OCI-LY7 (cell line): ENCODE measurements at regions not wholly inside any gene's neighbourhood (a gene's known extent, or its start where the extent isn't known, plus 50 kb on each side); places are given as distances from the start of the nearest gene placed in this dataset.

Experiments
- BruUV-seq: library from RNA; stranded (reverse); fragments of 400-500 nt; replicated peaks from 2 replicates; lab custom pipeline; 2021; lab: Mats Ljungman, UMichigan
- CTCF ChIA-PET: fragments of 300-600 bp; sonication (Branson Sonifier 250); formaldehyde crosslinking; loops from one replicate; lab custom pipeline; 2022; ENCODE audit warnings: antibody characterized with exemption; ENCODE audit not compliant: unreplicated experiment; lab: Charles Lee
- POLR2A ChIA-PET: fragments of 300-600 bp; sonication (Branson Sonifier 250); formaldehyde crosslinking; loops from one replicate; lab custom pipeline; 2022; ENCODE audit warnings: antibody characterized with exemption; lab: Charles Lee
- DNase-seq: peaks from one replicate; pipeline ENCODE4 v3.0.0-alpha.2; 2015; ENCODE audit warnings: low spot score
- H2AFZ ChIP-seq: fragments of 200-600 bp; sonication (generic), shearing (Covaris generic); 2 replicates; pipeline ENCODE4 v1.6.1; 2014; ENCODE audit warnings: mild to moderate bottlenecking, antibody characterized with exemption, low read length, moderate library complexity
- H3K27ac ChIP-seq: fragments of 200-600 bp; sonication (generic); 2 replicates; pipeline ENCODE4 v1.5.1; 2014; ENCODE audit warnings: mixed run types, low read depth, mild to moderate bottlenecking, moderate library complexity, low read length, inconsistent platforms; ENCODE audit not compliant: poor library complexity, severe bottlenecking
- H3K36me3 ChIP-seq: fragments of 200-600 bp; sonication (generic); 2 replicates; pipeline ENCODE4 v1.6.1; 2014; ENCODE audit warnings: mild to moderate bottlenecking, antibody characterized with exemption, low read length, moderate library complexity, mixed read lengths; ENCODE audit not compliant: insufficient read depth
- H3K4me1 ChIP-seq: fragments of 200-600 bp; sonication (generic); 2 replicates; pipeline ENCODE4 v1.5.1; 2014; ENCODE audit warnings: mild to moderate bottlenecking, low read length; ENCODE audit not compliant: insufficient read depth, poor library complexity, severe bottlenecking
- H3K4me2 ChIP-seq: fragments of 200-600 bp; sonication (generic); 2 replicates; pipeline ENCODE4 v1.6.1; 2014; ENCODE audit warnings: mild to moderate bottlenecking, low read length
- H3K4me3 ChIP-seq: fragments of 200-600 bp; sonication (generic); 2 replicates; pipeline ENCODE4 v1.5.1; 2014; ENCODE audit warnings: mild to moderate bottlenecking, low read depth, low read length; ENCODE audit not compliant: poor library complexity, severe bottlenecking
- H3K79me2 ChIP-seq: fragments of 200-600 bp; sonication (generic); 2 replicates; pipeline ENCODE4 v1.6.1; 2016; ENCODE audit warnings: low read depth, mild to moderate bottlenecking, low read length, moderate library complexity, mixed read lengths; ENCODE audit not compliant: insufficient read depth
- H3K9me2 ChIP-seq: fragments of 200-600 bp; sonication (generic); 2 replicates; pipeline ENCODE4 v1.6.1; 2016; ENCODE audit warnings: mild to moderate bottlenecking, low read length, mixed read lengths; ENCODE audit not compliant: insufficient read depth
- H3K9me3 ChIP-seq: fragments of 200-600 bp; sonication (generic); 2 replicates; pipeline ENCODE4 v1.6.1; 2014; ENCODE audit warnings: mild to moderate bottlenecking, mixed run types, low read length, mixed read lengths
- H4K20me1 ChIP-seq: fragments of 200-600 bp; sonication (generic); 2 replicates; pipeline ENCODE4 v1.6.1; 2014; ENCODE audit warnings: mild to moderate bottlenecking, antibody characterized with exemption, low read length, moderate library complexity, mixed read lengths; ENCODE audit not compliant: insufficient read depth
- CTCF ChIP-seq: fragments of 200-600 bp; sonication (generic); conservative IDR thresholded peaks from 2 replicates; pipeline ENCODE4 v1.5.1; 2014; ENCODE audit warnings: mild to moderate bottlenecking, antibody characterized with exemption, low read length, moderate library complexity, mixed read lengths
- EZH2phosphoT487 ChIP-seq: fragments of 200-600 bp; sonication (generic); IDR thresholded peaks from 2 replicates; pipeline ENCODE4 v1.6.1; 2018; ENCODE audit warnings: low read depth, borderline replicate concordance, mild to moderate bottlenecking, mixed run types, antibody characterized with exemption, low read length, moderate library complexity, mixed read lengths
- intact Hi-C: fragments of 100-400 bp; cut with micrococcal nuclease; formaldehyde crosslinking; loops from one replicate; pipeline ENCODE4 v1.10.0; 2022; ENCODE audit not compliant: unreplicated experiment

- intact Hi-C loops, result no loop called here
- CTCF ChIA-PET, result no interaction called here
Observed at GRCh38 chrX:122625239-122625638, 558.8 kb upstream of the GRIA3 start.

GRCh38 chrX:122625821-122626220 is 558.3 kb upstream of the GRIA3 start:
- intact Hi-C loops, result no loop called here
- BruUV-seq, result no TSS peak
- H3K4me2 ChIP-seq, result no peak overlapping the region
- no peaks in the 10 kb centered on the region for H3K4me1 ChIP-seq
- H3K4me3 ChIP-seq, result no peak overlapping the region
- H3K79me2 ChIP-seq, result no peaks in the 10 kb centered on the region
- H3K27ac ChIP-seq, result no peak overlapping the region
- H2AFZ ChIP-seq, result no peak overlapping the region
- TF ChIP-seq EZH2phosphoT487, result no peak
- TF ChIP-seq CTCF, result no peak
- CTCF ChIA-PET, result no interaction called here
- DNase-seq, result no peak
- no peaks in the 10 kb centered on the region for H3K9me3 ChIP-seq
- no peaks in the 10 kb centered on the region for H3K9me2 ChIP-seq
- no peaks in the 10 kb centered on the region for H4K20me1 ChIP-seq
- H3K36me3 ChIP-seq, result no peaks in the 10 kb centered on the region
- POLR2A ChIA-PET, result no interaction called here

More at GRCh38 chrX:122625239-122625638, 558.8 kb upstream of the GRIA3 start:
- Histone ChIP-seq H3K79me2 (no peaks in the 10 kb centered on the region), H3K4me1 (no peaks in the 10 kb centered on the region), H3K27ac (no peak overlapping the region), H2AFZ (no peak overlapping the region), H3K36me3 (no peaks in the 10 kb centered on the region), H3K9me3 (no peaks in the 10 kb centered on the region), H3K4me3 (no peak overlapping the region), H3K4me2 (no peak overlapping the region), H4K20me1 (no peaks in the 10 kb centered on the region), H3K9me2 (no peaks in the 10 kb centered on the region)
- POLR2A ChIA-PET, result no interaction called here
- BruUV-seq, result no TSS peak
- DNase-seq, result no peak
- no peak for TF ChIP-seq CTCF
- no peak for TF ChIP-seq EZH2phosphoT487

GRCh38 chrX:122626871-122627270 is 557.2 kb upstream of the GRIA3 start:
- H4K20me1 ChIP-seq, result no peaks in the 10 kb centered on the region
- H3K79me2 ChIP-seq, result no peaks in the 10 kb centered on the region
- H3K36me3 ChIP-seq, result no peaks in the 10 kb centered on the region
- no peak for DNase-seq
- ChIA-PET POLR2A (no interaction called here), CTCF (no interaction called here)
- no peak for TF ChIP-seq EZH2phosphoT487
- no peak for TF ChIP-seq CTCF
- no peak overlapping the region for H3K4me3 ChIP-seq
- no peak overlapping the region for H3K4me2 ChIP-seq
- no peaks in the 10 kb centered on the region for H3K4me1 ChIP-seq
- no peaks in the 10 kb centered on the region for H3K9me3 ChIP-seq
- no TSS peak for BruUV-seq
- no peak overlapping the region for H2AFZ ChIP-seq
- intact Hi-C loops, result no loop called here
- H3K27ac ChIP-seq, result no peak overlapping the region
- no peaks in the 10 kb centered on the region for H3K9me2 ChIP-seq
